ENCODE measurements at regions not wholly inside any gene's neighbourhood (a gene's known extent, or its start where the extent isn't known, plus 50 kb on each side); places are given as distances from the start of the nearest gene placed in this dataset.

DNA sequence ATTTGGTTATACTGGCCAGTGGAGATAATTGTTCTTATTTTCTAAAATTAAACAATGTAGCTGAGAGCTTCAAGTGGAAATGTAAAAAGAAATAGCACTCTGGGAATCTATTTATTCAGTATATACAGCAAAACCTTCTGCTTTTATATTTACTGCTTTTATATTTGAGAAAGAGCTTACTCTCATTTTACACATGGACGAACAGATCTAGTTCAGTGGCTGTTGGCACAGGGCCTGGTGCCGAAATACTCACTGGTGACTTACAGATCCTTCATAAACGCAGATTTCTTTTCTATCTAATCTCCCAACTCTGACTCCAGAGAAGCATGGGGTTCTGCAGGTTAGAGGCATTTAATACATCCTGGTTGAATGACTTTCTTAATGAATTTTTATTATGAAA lies 266.2 kb downstream of the ASXL3 start:
- no peak for TF ChIP-seq EZH2phosphoT487 (IDR thresholded peaks at IDR 0.05; ENCODE audit: low read length)
- no peak for TF ChIP-seq EZH2 (optimal IDR thresholded peaks at IDR 0.05; ENCODE audit: low read depth, low read length)
- TF ChIP-seq, protein P1, sequence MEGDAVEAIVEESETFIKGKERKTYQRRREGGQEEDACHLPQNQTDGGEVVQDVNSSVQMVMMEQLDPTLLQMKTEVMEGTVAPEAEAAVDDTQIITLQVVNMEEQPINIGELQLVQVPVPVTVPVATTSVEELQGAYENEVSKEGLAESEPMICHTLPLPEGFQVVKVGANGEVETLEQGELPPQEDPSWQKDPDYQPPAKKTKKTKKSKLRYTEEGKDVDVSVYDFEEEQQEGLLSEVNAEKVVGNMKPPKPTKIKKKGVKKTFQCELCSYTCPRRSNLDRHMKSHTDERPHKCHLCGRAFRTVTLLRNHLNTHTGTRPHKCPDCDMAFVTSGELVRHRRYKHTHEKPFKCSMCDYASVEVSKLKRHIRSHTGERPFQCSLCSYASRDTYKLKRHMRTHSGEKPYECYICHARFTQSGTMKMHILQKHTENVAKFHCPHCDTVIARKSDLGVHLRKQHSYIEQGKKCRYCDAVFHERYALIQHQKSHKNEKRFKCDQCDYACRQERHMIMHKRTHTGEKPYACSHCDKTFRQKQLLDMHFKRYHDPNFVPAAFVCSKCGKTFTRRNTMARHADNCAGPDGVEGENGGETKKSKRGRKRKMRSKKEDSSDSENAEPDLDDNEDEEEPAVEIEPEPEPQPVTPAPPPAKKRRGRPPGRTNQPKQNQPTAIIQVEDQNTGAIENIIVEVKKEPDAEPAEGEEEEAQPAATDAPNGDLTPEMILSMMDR (IDR thresholded peaks at IDR 0.05; ENCODE audit: low read length), result no peak
- H3K9ac ChIP-seq (ENCODE audit: low read length), result no peak overlapping the region
- no peak overlapping the region for H2AFZ ChIP-seq (ENCODE audit: low read length)
- DNase-seq, result no peak
- no peak overlapping the region for H3K27ac ChIP-seq (ENCODE audit: low read length)
- no peaks in the 10 kb centered on the region for H3K79me2 ChIP-seq (ENCODE audit: low read length)
- no peaks in the 10 kb centered on the region for H3K27me3 ChIP-seq (replicated peaks; ENCODE audit: insufficient read depth, low read length)
- H4K20me1 ChIP-seq (ENCODE audit: insufficient read depth, low read length), result no peaks in the 10 kb centered on the region
- no peaks in the 10 kb centered on the region for H3K9me3 ChIP-seq (replicated peaks; ENCODE audit: insufficient read depth, low read length)
- no peaks in the 10 kb centered on the region for H3K36me3 ChIP-seq (replicated peaks; ENCODE audit: insufficient read depth, low read length)
- H3K9me2 ChIP-seq (replicated peaks; ENCODE audit: insufficient read depth, low read length), result no peaks in the 10 kb centered on the region
- no peak overlapping the region for H3K4me3 ChIP-seq (ENCODE audit: low read length)
- H3K4me2 ChIP-seq (ENCODE audit: low read depth, low read length), result no peak overlapping the region
- H3F3A ChIP-seq (ENCODE audit: insufficient read depth, low read length), result no peaks in the 10 kb centered on the region
- no peaks in the 10 kb centered on the region for H3K4me1 ChIP-seq (ENCODE audit: low read length)

DNA sequence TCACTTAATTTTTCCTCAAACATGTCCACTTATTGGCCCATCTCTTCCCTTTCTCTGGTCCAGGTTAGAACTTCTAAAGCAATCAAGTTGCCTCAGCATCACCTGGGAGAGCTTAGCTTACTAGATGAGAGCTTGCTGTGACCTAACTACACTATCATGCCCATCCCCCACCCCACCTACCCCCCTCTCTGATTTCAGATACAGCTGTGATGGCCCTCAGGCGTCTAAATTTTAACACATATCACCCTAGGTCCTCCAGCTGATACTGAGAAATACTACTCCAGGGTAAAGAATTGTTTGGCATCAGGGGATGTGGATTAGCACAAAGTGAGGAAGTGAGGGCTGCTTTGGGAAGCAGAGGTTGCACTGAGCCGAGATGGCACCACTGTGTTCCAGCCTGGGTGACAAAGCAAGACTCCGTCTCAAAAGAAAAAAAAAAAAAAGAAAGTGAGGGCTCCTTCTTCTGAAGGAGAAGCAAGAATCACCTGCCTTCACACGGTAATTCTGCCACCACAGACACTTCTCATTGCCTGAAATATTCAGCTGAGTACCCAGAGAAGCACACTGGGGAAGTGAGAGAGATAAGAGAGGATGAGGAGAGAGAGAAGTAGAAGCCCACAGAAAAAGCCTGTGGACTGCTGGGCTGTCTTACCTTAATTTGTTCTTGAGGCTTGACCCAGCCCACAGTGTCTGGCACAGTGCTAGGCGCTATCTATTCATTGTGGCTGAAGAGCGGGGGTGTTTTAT lies 263.4 kb downstream of the ASXL3 start:
- no peaks in the 10 kb centered on the region for H3K36me3 ChIP-seq (replicated peaks; ENCODE audit: insufficient read depth, low read length)
- no peaks in the 10 kb centered on the region for H3K79me2 ChIP-seq (ENCODE audit: low read length)
- H3K27me3 ChIP-seq (replicated peaks; ENCODE audit: insufficient read depth, low read length), result no peaks in the 10 kb centered on the region
- no peaks in the 10 kb centered on the region for H3K9me3 ChIP-seq (replicated peaks; ENCODE audit: insufficient read depth, low read length)
- TF ChIP-seq EZH2phosphoT487 (IDR thresholded peaks at IDR 0.05; ENCODE audit: low read length) (no peak), EZH2 (optimal IDR thresholded peaks at IDR 0.05; ENCODE audit: low read depth, low read length) (no peak)
- TF ChIP-seq, protein P1 (IDR thresholded peaks at IDR 0.05; ENCODE audit: low read length), result no peak
- no peak overlapping the region for H3K9ac ChIP-seq (ENCODE audit: low read length)
- H3K4me1 ChIP-seq (ENCODE audit: low read length), result no peaks in the 10 kb centered on the region
- no peak overlapping the region for H3K4me3 ChIP-seq (ENCODE audit: low read length)
- no peak overlapping the region for H2AFZ ChIP-seq (ENCODE audit: low read length)
- H3K27ac ChIP-seq (ENCODE audit: low read length), result no peak overlapping the region
- H3K9me2 ChIP-seq (replicated peaks; ENCODE audit: insufficient read depth, low read length), result no peaks in the 10 kb centered on the region
- H3F3A ChIP-seq (ENCODE audit: insufficient read depth, low read length), result no peaks in the 10 kb centered on the region
- no peaks in the 10 kb centered on the region for H4K20me1 ChIP-seq (ENCODE audit: insufficient read depth, low read length)
- no peak overlapping the region for H3K4me2 ChIP-seq (ENCODE audit: low read depth, low read length)
- DNase-seq, result no peak

DNA sequence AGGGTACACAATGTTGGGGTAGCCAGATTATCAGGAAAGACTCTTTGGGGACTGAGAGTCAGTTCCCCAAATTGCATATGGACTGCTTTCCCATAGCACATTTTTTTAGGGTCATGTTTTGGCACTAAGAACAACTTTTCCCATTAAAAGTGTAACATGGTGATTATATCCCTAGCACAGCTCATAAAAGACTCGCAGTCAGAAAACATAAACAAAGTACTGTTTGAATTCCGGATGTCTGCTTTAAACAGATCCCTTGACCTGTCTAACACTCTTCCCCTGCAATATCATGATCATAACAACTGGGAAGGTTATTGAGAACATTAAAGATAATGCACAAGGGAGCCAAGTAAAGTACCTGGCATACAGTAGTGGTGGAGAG lies 262.2 kb downstream of the ASXL3 start:
- H3K79me2 ChIP-seq (ENCODE audit: low read length), result no peaks in the 10 kb centered on the region
- no peaks in the 10 kb centered on the region for H3K4me1 ChIP-seq (ENCODE audit: low read length)
- no peak overlapping the region for H3K4me3 ChIP-seq (ENCODE audit: low read length)
- TF ChIP-seq EZH2phosphoT487 (IDR thresholded peaks at IDR 0.05; ENCODE audit: low read length) (no peak), EZH2 (optimal IDR thresholded peaks at IDR 0.05; ENCODE audit: low read depth, low read length) (no peak)
- TF ChIP-seq, protein P1 (IDR thresholded peaks at IDR 0.05; ENCODE audit: low read length), result no peak
- H3K9me2 ChIP-seq (replicated peaks; ENCODE audit: insufficient read depth, low read length), result no peaks in the 10 kb centered on the region
- no peak overlapping the region for H3K27ac ChIP-seq (ENCODE audit: low read length)
- DNase-seq, result no peak
- no peaks in the 10 kb centered on the region for H3K27me3 ChIP-seq (replicated peaks; ENCODE audit: insufficient read depth, low read length)
- no peak overlapping the region for H3K9ac ChIP-seq (ENCODE audit: low read length)
- no peaks in the 10 kb centered on the region for H3K9me3 ChIP-seq (replicated peaks; ENCODE audit: insufficient read depth, low read length)
- no peak overlapping the region for H3K4me2 ChIP-seq (ENCODE audit: low read depth, low read length)
- H2AFZ ChIP-seq (ENCODE audit: low read length), result no peak overlapping the region
- H3F3A ChIP-seq (ENCODE audit: insufficient read depth, low read length), result no peaks in the 10 kb centered on the region
- no peaks in the 10 kb centered on the region for H4K20me1 ChIP-seq (ENCODE audit: insufficient read depth, low read length)
- no peaks in the 10 kb centered on the region for H3K36me3 ChIP-seq (replicated peaks; ENCODE audit: insufficient read depth, low read length)
